ENCODE measurements at regions not wholly inside any gene's neighbourhood (a gene's known extent, or its start where the extent isn't known, plus 50 kb on each side); places are given as distances from the start of the nearest gene placed in this dataset.

- intact Hi-C loops (cut with DNase I), result no loop called here
- Histone ChIP-seq H3K9ac (ENCODE audit: low read length in 3 of 3) (no peak overlapping the region), H3K27ac (ENCODE audit: low read depth in 2 of 2, low read length in 2 of 2) (no peak overlapping the region), H3K4me3 (ENCODE audit: low read length in 3 of 3) (no peak overlapping the region), H3K9me3 (ENCODE audit: control insufficient read depth in 2 of 3, insufficient read depth in 1 of 3, low read length in 3 of 3) (no peaks in the 10 kb centered on the region), H3K4me1 (ENCODE audit: control insufficient read depth in 2 of 3, insufficient read depth in 2 of 3, low read depth in 1 of 3, low read length in 3 of 3) (peaks cover 0 to 3% (median 0%) of the 10 kb centered on the region in 3 donors), H3K27me3 (ENCODE audit: control insufficient read depth, insufficient read depth, low read length) (no peaks in the 10 kb centered on the region), H3K36me3 (ENCODE audit: control insufficient read depth in 2 of 3, insufficient read depth in 3 of 3, low read length in 3 of 3) (no peaks in the 10 kb centered on the region)
- FAIRE-seq, result no peak
- no peak for TF ChIP-seq CTCF (IDR thresholded peaks at IDR 0.05; ENCODE audit: borderline replicate concordance, extremely low read depth, insufficient read depth)
- no peak for DNase-seq
Observed at GRCh38 chr1:57621776-57622175, 197.9 kb upstream of the DAB1 start.

- Histone ChIP-seq H3K4me1 (ENCODE audit: control insufficient read depth in 2 of 3, insufficient read depth in 2 of 3, low read depth in 1 of 3, low read length in 3 of 3) (peaks cover 0 to 3% (median 0%) of the 10 kb centered on the region in 3 donors), H3K4me3 (ENCODE audit: low read length in 3 of 3) (no peak overlapping the region), H3K27me3 (ENCODE audit: control insufficient read depth, insufficient read depth, low read length) (no peaks in the 10 kb centered on the region), H3K36me3 (ENCODE audit: control insufficient read depth in 2 of 3, insufficient read depth in 3 of 3, low read length in 3 of 3) (no peaks in the 10 kb centered on the region), H3K27ac (ENCODE audit: low read depth in 2 of 2, low read length in 2 of 2) (no peak overlapping the region), H3K9me3 (ENCODE audit: control insufficient read depth in 2 of 3, insufficient read depth in 1 of 3, low read length in 3 of 3) (no peaks in the 10 kb centered on the region), H3K9ac (ENCODE audit: low read length in 3 of 3) (no peak overlapping the region)
- no peak for TF ChIP-seq CTCF (IDR thresholded peaks at IDR 0.05; ENCODE audit: borderline replicate concordance, extremely low read depth, insufficient read depth)
- no peak for FAIRE-seq
- intact Hi-C loops (cut with DNase I), result no loop called here
- peak in 4 of 5 donors; percentile 45 to 71 (median 58) for DNase-seq
Observed at GRCh38 chr1:57620605-57621004, 196.7 kb upstream of the DAB1 start.

GRCh38 chr1:57616921-57617320 is 193.1 kb upstream of the DAB1 start:
- no peak for FAIRE-seq
- no peak for DNase-seq
- no peak for TF ChIP-seq CTCF (IDR thresholded peaks at IDR 0.05; ENCODE audit: borderline replicate concordance, extremely low read depth, insufficient read depth)
- no peak overlapping the region for H3K9ac ChIP-seq (ENCODE audit: low read length in 3 of 3)
- no peak overlapping the region for H3K27ac ChIP-seq (ENCODE audit: low read depth in 2 of 2, low read length in 2 of 2)
- no peaks in the 10 kb centered on the region for H3K36me3 ChIP-seq (ENCODE audit: control insufficient read depth in 2 of 3, insufficient read depth in 3 of 3, low read length in 3 of 3)
- peaks cover 0 to 3% (median 0%) of the 10 kb centered on the region in 3 donors for H3K4me1 ChIP-seq (ENCODE audit: control insufficient read depth in 2 of 3, insufficient read depth in 2 of 3, low read depth in 1 of 3, low read length in 3 of 3)
- H3K27me3 ChIP-seq (ENCODE audit: control insufficient read depth, insufficient read depth, low read length), result no peaks in the 10 kb centered on the region
- intact Hi-C loops (cut with DNase I), result no loop called here
- no peak overlapping the region for H3K4me3 ChIP-seq (ENCODE audit: low read length in 3 of 3)
- H3K9me3 ChIP-seq (ENCODE audit: control insufficient read depth in 2 of 3, insufficient read depth in 1 of 3, low read length in 3 of 3), result no peaks in the 10 kb centered on the region

GRCh38 chr1:57615956-57616355 is 192.1 kb upstream of the DAB1 start:
- no peaks in the 10 kb centered on the region for H3K36me3 ChIP-seq (ENCODE audit: control insufficient read depth in 2 of 3, insufficient read depth in 3 of 3, low read length in 3 of 3)
- no peaks in the 10 kb centered on the region for H3K9me3 ChIP-seq (ENCODE audit: control insufficient read depth in 2 of 3, insufficient read depth in 1 of 3, low read length in 3 of 3)
- H3K9ac ChIP-seq (ENCODE audit: low read length in 3 of 3), result no peak overlapping the region
- FAIRE-seq, result no peak
- H3K27me3 ChIP-seq (ENCODE audit: control insufficient read depth, insufficient read depth, low read length), result no peaks in the 10 kb centered on the region
- no peak for DNase-seq
- H3K4me3 ChIP-seq (ENCODE audit: low read length in 3 of 3), result no peak overlapping the region
- H3K27ac ChIP-seq (ENCODE audit: low read depth in 2 of 2, low read length in 2 of 2), result no peak overlapping the region
- intact Hi-C loops (cut with DNase I), result no loop called here
- H3K4me1 ChIP-seq (ENCODE audit: control insufficient read depth in 2 of 3, insufficient read depth in 2 of 3, low read depth in 1 of 3, low read length in 3 of 3), result peaks cover 0 to 2% (median 0%) of the 10 kb centered on the region in 3 donors
- no peak for TF ChIP-seq CTCF (IDR thresholded peaks at IDR 0.05; ENCODE audit: borderline replicate concordance, extremely low read depth, insufficient read depth)
